H9 (cell line): ENCODE measurements at regions not wholly inside any gene's neighbourhood (a gene's known extent, or its start where the extent isn't known, plus 50 kb on each side); places are given as distances from the start of the nearest gene placed in this dataset.

Experiments used
- DNase-seq: peaks from one replicate; pipeline ENCODE4 v3.0.0-alpha.2; 2017
- H2AFZ ChIP-seq: one replicate; pipeline ENCODE4 v1.6.1; 2013; ENCODE audit warnings: mild to moderate bottlenecking, low read length, control low read depth, moderate library complexity
- H2AK5ac ChIP-seq: 2 replicates; pipeline ENCODE4 v1.6.1; 2013; ENCODE audit warnings: low read length, control low read depth, mixed read lengths; ENCODE audit not compliant: insufficient read length
- H2BK120ac ChIP-seq: one replicate; pipeline ENCODE4 v1.6.1; 2013; ENCODE audit warnings: low read depth, mild to moderate bottlenecking, low read length, control low read depth, inconsistent platforms; ENCODE audit not compliant: poor library complexity, severe bottlenecking
- H2BK12ac ChIP-seq: 2 replicates; pipeline ENCODE4 v1.6.1; 2013; ENCODE audit warnings: low read length, control low read depth, mixed read lengths, low read depth; ENCODE audit not compliant: insufficient read length
- H2BK15ac ChIP-seq: 2 replicates; pipeline ENCODE4 v1.6.1; 2013; ENCODE audit warnings: low read depth, low read length, control low read depth
- H2BK20ac ChIP-seq: one replicate; pipeline ENCODE4 v1.6.1; 2013; ENCODE audit warnings: low read depth, mild to moderate bottlenecking, low read length, control low read depth, inconsistent platforms; ENCODE audit not compliant: poor library complexity, severe bottlenecking
- H2BK5ac ChIP-seq: 2 replicates; pipeline ENCODE4 v1.6.1; 2013; ENCODE audit warnings: low read length, control low read depth, mixed read lengths; ENCODE audit not compliant: insufficient read length
- H3K14ac ChIP-seq: 2 replicates; pipeline ENCODE4 v1.6.1; 2013; ENCODE audit warnings: low read length, control low read depth; ENCODE audit not compliant: insufficient read depth
- H3K18ac ChIP-seq: 2 replicates; pipeline ENCODE4 v1.6.1; 2013; ENCODE audit warnings: low read depth, mild to moderate bottlenecking, mixed read lengths, low read length, control low read depth; ENCODE audit not compliant: insufficient read length
- H3K23ac ChIP-seq: 2 replicates; pipeline ENCODE4 v1.6.1; 2013; ENCODE audit warnings: low read length, control low read depth, mixed read lengths, low read depth; ENCODE audit not compliant: insufficient read length
- H3K23me2 ChIP-seq: 2 replicates; pipeline ENCODE4 v1.6.1; 2013; ENCODE audit warnings: low read depth, mild to moderate bottlenecking, mixed read lengths, low read length, control low read depth; ENCODE audit not compliant: insufficient read length, poor library complexity, severe bottlenecking
- H3K27ac ChIP-seq: 2 replicates; pipeline ENCODE4 v1.5.1; 2013; ENCODE audit warnings: low read length, control low read depth, mixed read lengths, low read depth; ENCODE audit not compliant: insufficient read length
- H3K27me3 ChIP-seq: 2 replicates; pipeline ENCODE4 v1.6.1; 2013; ENCODE audit warnings: low read length, control low read depth, inconsistent platforms; ENCODE audit not compliant: insufficient read depth
- H3K4ac ChIP-seq: 2 replicates; pipeline ENCODE4 v1.6.1; 2013; ENCODE audit warnings: low read depth, mild to moderate bottlenecking, control low read depth, inconsistent platforms, low read length, moderate library complexity
- H3K4me1 ChIP-seq: 2 replicates; pipeline ENCODE4 v1.6.1; 2013; ENCODE audit warnings: low read length, control low read depth, inconsistent platforms; ENCODE audit not compliant: insufficient read depth
- H3K4me2 ChIP-seq: 2 replicates; pipeline ENCODE4 v1.6.1; 2013; ENCODE audit warnings: low read length, control low read depth, mixed read lengths; ENCODE audit not compliant: insufficient read length, insufficient read depth
- H3K56ac ChIP-seq: 2 replicates; pipeline ENCODE4 v1.6.1; 2013; ENCODE audit warnings: low read depth, mild to moderate bottlenecking, mixed read lengths, low read length, control low read depth; ENCODE audit not compliant: insufficient read length
- H3K79me1 ChIP-seq: 2 replicates; pipeline ENCODE4 v1.6.1; 2013; ENCODE audit warnings: low read depth, mild to moderate bottlenecking, moderate library complexity, low read length, control low read depth, inconsistent platforms; ENCODE audit not compliant: insufficient read depth, poor library complexity, severe bottlenecking
- H3K79me2 ChIP-seq: 2 replicates; pipeline ENCODE4 v1.6.1; 2013; ENCODE audit warnings: low read length, control low read depth, inconsistent platforms; ENCODE audit not compliant: insufficient read depth
- H3K9ac ChIP-seq: 2 replicates; pipeline ENCODE4 v1.6.1; 2013; ENCODE audit warnings: low read length, control low read depth, mixed read lengths; ENCODE audit not compliant: insufficient read length; ENCODE audit errors: extremely low read depth
- H3K9me3 ChIP-seq: one replicate; pipeline ENCODE4 v1.6.1; 2013; ENCODE audit warnings: low read depth, low read length, inconsistent platforms; ENCODE audit not compliant: control insufficient read depth
- H3T11ph ChIP-seq: one replicate; pipeline ENCODE4 v1.6.1; 2013; ENCODE audit warnings: mild to moderate bottlenecking, low read length, control low read depth, inconsistent platforms
- H4K20me1 ChIP-seq: one replicate; pipeline ENCODE4 v1.6.1; 2013; ENCODE audit not compliant: control insufficient read depth, insufficient read length, insufficient read depth
- H4K5ac ChIP-seq: 2 replicates; pipeline ENCODE4 v1.6.1; 2013; ENCODE audit warnings: low read depth, mild to moderate bottlenecking, mixed read lengths, low read length, control low read depth; ENCODE audit not compliant: insufficient read length
- H4K8ac ChIP-seq: replicated peaks from 2 replicates; pipeline ENCODE4 v1.6.1; 2013; ENCODE audit warnings: low read length, control low read depth, mixed read lengths, low read depth; ENCODE audit not compliant: insufficient read length
- H4K91ac ChIP-seq: 2 replicates; pipeline ENCODE4 v1.6.1; 2013; ENCODE audit warnings: low read depth, mild to moderate bottlenecking, moderate library complexity, mixed read lengths, low read length, control low read depth; ENCODE audit not compliant: insufficient read length
- H3K27ac Mint-ChIP-seq, 3 experiments: 2 replicates in 2 of 3; 3 replicates in 1 of 3; pipeline ENCODE4 v1.8.0; 2020 to 2021; ENCODE audit warnings: mixed read lengths in 3 of 3, mild to moderate bottlenecking in 1 of 3, moderate library complexity in 1 of 3
- H3K27me3 Mint-ChIP-seq: 2 replicates; pipeline ENCODE4 v1.8.0; 2021; ENCODE audit warnings: low read depth, mild to moderate bottlenecking, moderate library complexity, mixed read lengths
- H3K36me3 Mint-ChIP-seq, 3 experiments: 2 replicates in 2 of 3; 3 replicates in 1 of 3; pipeline ENCODE4 v1.8.0; 2020 to 2021; ENCODE audit warnings: low read depth in 3 of 3, mixed read lengths in 3 of 3; ENCODE audit not compliant: insufficient read depth in 1 of 3
- H3K4me1 Mint-ChIP-seq, 2 experiments: 2 replicates each; pipeline ENCODE4 v1.8.0; 2020; ENCODE audit warnings: mixed read lengths in 2 of 2
- H3K4me3 Mint-ChIP-seq, 2 experiments: 2 replicates in 1 of 2; 3 replicates in 1 of 2; pipeline ENCODE4 v1.8.0; 2020 to 2021; ENCODE audit warnings: mild to moderate bottlenecking in 2 of 2, mixed read lengths in 2 of 2, moderate library complexity in 1 of 2
- H3K9me3 Mint-ChIP-seq, 2 experiments: 2 replicates in 1 of 2; 3 replicates in 1 of 2; pipeline ENCODE4 v1.8.0; 2020; ENCODE audit warnings: mild to moderate bottlenecking in 2 of 2, mixed read lengths in 2 of 2, moderate library complexity in 1 of 2
- CTCF ChIP-seq: fragments of 200-600 bp; sonication (generic); conservative IDR thresholded peaks from 3 replicates; pipeline ENCODE4 v1.8.0; 2021; ENCODE audit warnings: antibody characterized with exemption, mild to moderate bottlenecking
- WGBS: extraction: QIAGEN DNeasy Blood & Tissue Kit; methylation state at CpG from one replicate; pipeline ENCODE4 v1.1.7; 2013; ENCODE audit warnings: missing lambda C conversion rate, low lambda C conversion rate, mixed read lengths; ENCODE audit not compliant: insufficient read length; ENCODE audit errors: extremely low coverage; 5-methylcytosine and 5-hydroxymethylcytosine counted together

- no peak overlapping the region for H3K9ac ChIP-seq
- H3K56ac ChIP-seq: no peak overlapping the region
- H3K18ac ChIP-seq: no peak overlapping the region
- H2AK5ac ChIP-seq: no peak overlapping the region
- no peak overlapping the region for H4K8ac ChIP-seq
- no peak overlapping the region for H2BK5ac ChIP-seq
- H2BK120ac ChIP-seq: no peak overlapping the region
- Mint-ChIP-seq H3K4me1 (peaks cover 62 to 69% of the 10 kb centered on the region in 2 experiments), H3K36me3 (peaks cover 0 to 2% (median 0%) of the 10 kb centered on the region in 3 experiments; a peak in 1 of 7 replicates), H3K27ac (peak overlapping the region in 2 of 3 experiments; percentile 29 to 86; a peak in 2 of 7 replicates), H3K4me3 (no peak overlapping the region), H3K27me3 (no peaks in the 10 kb centered on the region), H3K9me3 (no peaks in the 10 kb centered on the region)
- no peak overlapping the region for H2BK12ac ChIP-seq
- H3K23me2 ChIP-seq: no peaks in the 10 kb centered on the region
- peaks cover 27% of the 10 kb centered on the region for H3K4me1 ChIP-seq
- H2BK20ac ChIP-seq: no peak overlapping the region
- H2AFZ ChIP-seq: no peak overlapping the region
- no peaks in the 10 kb centered on the region for H3K27me3 ChIP-seq
- H3K4ac ChIP-seq: no peak overlapping the region
- H3K79me1 ChIP-seq: no peaks in the 10 kb centered on the region
- WGBS: no CpG with 5 or more reads among the region's 10 CpGs
- no peak overlapping the region for H3T11ph ChIP-seq
- H4K5ac ChIP-seq: no peak overlapping the region
- H3K9me3 ChIP-seq: no peaks in the 10 kb centered on the region
- no peak overlapping the region for H2BK15ac ChIP-seq
- no peak overlapping the region for H3K4me2 ChIP-seq
- H4K91ac ChIP-seq: no peak overlapping the region
- H3K14ac ChIP-seq: no peak overlapping the region
- no peak for TF ChIP-seq CTCF
- no peak overlapping the region for H3K27ac ChIP-seq
- DNase-seq: no peak
- H3K79me2 ChIP-seq: no peaks in the 10 kb centered on the region
- H4K20me1 ChIP-seq: no peaks in the 10 kb centered on the region
- no peak overlapping the region for H3K23ac ChIP-seq
Measured at GRCh38 chr15:62846131-62846804, 196.3 kb upstream of the TPM1 start.
